GM18511 (cell line): ENCODE measurements at regions not wholly inside any gene's neighbourhood (a gene's known extent, or its start where the extent isn't known, plus 50 kb on each side); places are given as distances from the start of the nearest gene placed in this dataset.

Experiments used
- ATAC-seq: cut with Tn5 transposase; IDR thresholded peaks from one replicate; pipeline ENCODE4 v1.9.1; 2021; ENCODE audit warnings: mild to moderate bottlenecking, moderate library complexity; ENCODE audit not compliant: unreplicated experiment

DNA sequence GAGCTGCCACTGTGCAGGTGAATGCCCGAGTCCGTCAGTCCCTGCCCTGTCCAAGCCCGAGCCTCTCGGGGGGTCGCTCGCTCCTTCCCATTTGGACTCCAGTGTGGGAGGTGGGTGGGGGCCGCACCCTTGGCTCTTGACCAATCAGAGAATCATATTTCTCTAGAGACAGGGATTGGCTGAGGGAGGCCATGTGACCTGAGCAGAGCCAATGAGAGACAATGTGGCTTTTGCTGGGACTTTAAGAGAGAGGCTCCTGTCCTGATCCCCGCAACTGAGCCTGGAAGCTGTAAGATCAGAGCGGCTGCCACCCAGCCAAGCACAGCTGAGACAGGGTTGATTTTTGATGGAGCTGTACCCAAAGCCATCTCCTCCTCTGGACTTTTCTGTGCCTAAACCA, 199.3 kb downstream of the TFAP2C start:
- no peak for ATAC-seq

- no peak for ATAC-seq
These were observed 200.8 kb downstream of the TFAP2C start for GRCh38 chr20:56829788-56830385.

GRCh38 chr20:56831795-56832194, 202.7 kb downstream of the TFAP2C start:
- no peak for ATAC-seq

DNA sequence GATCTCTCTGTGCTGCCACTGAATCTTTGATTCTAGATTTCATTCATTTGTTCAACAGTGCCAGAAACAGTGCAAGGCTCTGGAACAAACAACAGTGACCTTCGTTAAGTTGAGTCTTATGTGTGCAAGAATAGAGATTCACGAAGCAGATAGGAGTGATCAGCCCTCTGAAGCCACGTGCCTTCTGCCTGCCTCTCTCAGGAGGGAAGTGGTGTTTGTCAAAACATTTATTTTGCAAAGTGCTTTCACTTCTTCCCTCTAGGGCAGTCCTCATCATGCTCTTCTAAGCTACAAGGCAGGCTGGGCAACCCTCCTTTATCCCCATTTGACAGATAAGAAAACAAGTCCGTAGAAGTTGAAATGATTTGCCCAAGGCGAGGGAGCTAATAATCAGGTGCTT, 204.3 kb downstream of the TFAP2C start:
- no peak for ATAC-seq

DNA sequence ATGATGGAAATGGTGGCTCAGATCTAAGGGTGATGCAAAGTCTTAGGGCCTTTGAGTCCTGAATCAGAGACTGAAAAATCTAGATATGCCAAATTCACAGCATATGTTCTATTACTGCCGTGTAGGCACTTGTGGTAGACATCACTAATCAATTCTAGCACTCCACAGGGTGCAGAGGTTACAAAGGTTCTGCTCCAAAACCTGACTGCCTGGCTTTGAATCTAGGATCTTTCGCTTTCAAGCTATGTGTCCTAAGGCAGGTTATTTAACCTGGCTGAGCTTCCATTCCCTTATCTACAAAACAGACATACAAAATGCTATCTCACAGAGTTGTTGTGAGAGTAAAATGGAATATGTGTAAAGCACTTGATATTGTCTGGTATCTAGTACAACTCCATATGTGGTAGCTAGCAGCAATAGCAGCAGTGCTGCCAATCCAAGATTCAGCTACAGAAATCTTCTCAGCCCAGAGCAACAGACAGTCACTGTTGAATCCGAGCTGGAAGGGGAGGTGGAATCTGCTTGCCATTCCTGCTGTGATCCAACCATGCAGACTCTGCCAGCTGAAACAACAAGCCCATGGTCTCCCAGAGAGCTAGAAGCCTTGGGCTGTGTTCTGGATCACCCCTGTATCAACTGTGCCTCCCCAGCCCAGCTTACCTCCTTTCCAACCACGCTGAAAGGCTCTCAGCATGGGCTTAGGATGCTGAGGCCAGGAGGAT, 206.9 kb downstream of the TFAP2C start:
- ATAC-seq: no peak

- ATAC-seq: no peak
These were observed 210.1 kb downstream of the TFAP2C start for GRCh38 chr20:56839222-56839621.

- ATAC-seq: no peak
These were observed 210.7 kb downstream of the TFAP2C start for GRCh38 chr20:56839786-56840185.

DNA sequence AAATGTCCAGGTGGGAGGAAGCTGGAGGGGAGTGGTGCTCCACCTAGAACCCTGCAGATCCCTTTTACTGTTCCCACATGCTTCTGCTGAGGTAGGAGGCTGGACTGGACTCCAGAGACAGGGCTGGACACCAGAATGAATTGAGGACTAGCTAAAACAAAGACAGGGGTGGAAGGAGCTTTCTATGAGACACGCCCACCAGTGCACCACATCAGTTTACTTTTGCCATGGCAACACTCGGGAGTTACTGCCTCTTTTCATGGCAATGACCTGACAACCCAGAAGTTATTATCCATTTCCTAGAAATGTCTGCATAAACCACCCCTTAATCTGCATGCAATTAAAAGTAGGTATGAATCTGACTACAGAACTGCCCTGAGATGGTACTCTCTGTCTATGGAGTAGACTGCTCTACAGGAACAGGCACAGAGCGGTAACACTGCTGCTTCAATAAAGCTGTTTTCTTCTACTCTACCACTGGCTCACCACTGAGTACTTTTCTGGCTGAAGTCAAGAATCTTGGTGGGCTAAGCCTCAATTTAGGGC, 211.7 kb downstream of the TFAP2C start:
- ATAC-seq: no peak

DNA sequence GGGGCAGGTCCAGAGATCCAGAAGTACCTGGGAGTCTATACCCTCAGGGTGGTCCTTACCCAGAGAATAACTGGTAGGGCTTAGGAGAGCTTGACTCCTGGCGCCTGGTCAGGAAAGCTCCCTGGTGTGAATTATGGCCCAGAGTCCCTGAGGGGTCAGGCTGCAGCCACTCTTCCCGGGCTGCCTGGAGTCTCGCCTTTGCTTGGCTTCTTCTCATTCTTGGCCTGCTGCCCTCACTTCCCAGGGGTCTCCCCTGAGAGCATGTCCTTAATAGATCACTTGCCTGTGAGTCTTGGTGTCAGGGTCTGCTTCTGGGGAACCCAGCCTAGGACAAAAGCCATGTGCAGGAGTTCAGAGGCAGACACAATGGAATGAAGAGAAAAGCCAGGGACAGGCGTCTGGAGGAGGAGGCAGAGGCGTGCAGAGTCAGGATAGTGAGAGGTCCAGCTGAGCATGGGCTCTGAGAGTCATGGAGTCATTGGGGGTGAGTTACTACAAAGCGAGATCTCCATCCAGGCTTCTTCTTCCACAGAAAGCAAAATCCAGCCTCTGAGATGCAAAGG, 212.3 kb downstream of the TFAP2C start:
- no peak for ATAC-seq

GRCh38 chr20:56842056-56842455, 212.9 kb downstream of the TFAP2C start:
- no peak for ATAC-seq

DNA sequence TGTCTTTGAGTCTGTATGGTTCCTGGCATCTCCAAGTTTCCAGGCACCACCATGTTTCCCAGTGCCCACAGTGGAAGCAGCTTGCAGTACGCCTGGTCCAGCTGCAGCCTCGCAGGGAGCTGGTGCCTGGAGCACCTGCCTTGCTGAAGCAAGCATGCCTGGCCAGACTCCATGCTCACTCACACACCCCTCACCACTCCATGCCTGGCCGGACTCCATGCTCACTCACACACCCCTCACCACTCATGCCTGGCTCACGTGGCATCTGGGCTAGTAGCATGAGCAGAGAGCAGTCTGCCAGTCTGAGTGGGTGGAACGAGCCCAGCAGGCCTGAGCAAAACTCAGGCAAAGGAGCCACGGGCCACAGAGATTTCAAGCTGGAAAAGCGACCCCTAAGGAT, 214.3 kb downstream of the TFAP2C start:
- ATAC-seq: no peak

- no peak for ATAC-seq
These were observed 214.7 kb downstream of the TFAP2C start for GRCh38 chr20:56843817-56844216.

GRCh38 chr20:56845546-56846086, 216.5 kb downstream of the TFAP2C start:
- ATAC-seq: no peak

DNA sequence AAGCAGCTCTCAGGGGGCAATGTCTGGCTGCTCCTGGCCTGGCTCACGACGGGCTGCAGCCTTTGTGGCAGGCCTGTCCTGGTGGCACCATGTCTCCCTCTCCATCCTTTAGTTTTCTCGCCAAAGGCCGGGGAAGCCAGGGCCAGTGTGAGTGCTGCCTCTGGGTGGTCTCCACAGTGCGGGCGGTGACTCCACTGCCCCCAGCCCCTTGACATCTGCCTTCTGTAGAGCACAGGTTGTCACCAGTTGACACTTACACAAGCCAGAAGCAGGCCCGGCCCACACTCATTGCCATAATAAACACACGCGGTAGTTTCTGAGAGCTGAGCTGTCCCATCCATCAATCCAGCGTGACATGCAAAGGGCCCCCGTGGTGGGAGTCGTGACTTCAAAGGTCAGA, 219.5 kb downstream of the TFAP2C start:
- no peak for ATAC-seq

- ATAC-seq: no peak
These were observed 222.4 kb downstream of the TFAP2C start for GRCh38 chr20:56851552-56851951.

DNA sequence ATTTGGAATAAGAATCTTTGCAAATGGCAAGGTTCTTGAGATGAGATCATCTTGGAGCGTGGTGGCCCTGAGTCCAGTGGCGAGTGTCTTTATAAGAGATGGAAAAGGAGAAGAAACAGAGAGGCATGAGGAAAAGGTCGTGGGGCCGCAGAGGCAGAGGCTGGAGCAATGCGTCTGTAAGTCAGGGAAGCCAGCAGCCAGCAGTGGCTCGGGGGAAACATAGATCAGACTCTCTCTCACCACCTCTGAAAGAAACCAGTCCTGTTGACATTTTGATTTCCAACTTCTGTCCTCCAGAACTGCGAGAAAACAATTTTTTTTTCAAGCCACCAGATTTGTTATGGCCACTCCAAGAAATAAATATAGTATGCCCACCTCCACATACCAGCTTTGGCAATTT, 226.6 kb downstream of the TFAP2C start:
- ATAC-seq: no peak

DNA sequence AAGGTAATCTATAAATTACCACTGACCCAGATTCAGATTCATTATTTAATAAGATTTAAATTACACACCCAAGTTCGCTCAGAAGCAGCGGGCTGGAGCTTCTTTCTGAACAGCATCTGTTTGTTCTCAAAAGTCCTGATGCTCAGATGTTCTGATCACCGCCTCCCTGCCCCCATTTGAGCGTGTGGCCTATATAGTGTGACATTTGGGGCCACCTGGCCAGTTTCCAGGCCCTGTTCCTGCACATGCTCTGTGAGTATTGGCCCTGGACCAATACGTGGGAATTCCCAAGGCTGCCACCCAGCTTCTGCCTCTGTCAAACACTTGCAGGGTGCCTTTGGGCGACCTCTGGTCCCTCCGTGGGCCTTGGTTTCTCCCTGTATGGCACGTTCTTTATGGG, 228.8 kb downstream of the TFAP2C start:
- ATAC-seq: no peak

DNA sequence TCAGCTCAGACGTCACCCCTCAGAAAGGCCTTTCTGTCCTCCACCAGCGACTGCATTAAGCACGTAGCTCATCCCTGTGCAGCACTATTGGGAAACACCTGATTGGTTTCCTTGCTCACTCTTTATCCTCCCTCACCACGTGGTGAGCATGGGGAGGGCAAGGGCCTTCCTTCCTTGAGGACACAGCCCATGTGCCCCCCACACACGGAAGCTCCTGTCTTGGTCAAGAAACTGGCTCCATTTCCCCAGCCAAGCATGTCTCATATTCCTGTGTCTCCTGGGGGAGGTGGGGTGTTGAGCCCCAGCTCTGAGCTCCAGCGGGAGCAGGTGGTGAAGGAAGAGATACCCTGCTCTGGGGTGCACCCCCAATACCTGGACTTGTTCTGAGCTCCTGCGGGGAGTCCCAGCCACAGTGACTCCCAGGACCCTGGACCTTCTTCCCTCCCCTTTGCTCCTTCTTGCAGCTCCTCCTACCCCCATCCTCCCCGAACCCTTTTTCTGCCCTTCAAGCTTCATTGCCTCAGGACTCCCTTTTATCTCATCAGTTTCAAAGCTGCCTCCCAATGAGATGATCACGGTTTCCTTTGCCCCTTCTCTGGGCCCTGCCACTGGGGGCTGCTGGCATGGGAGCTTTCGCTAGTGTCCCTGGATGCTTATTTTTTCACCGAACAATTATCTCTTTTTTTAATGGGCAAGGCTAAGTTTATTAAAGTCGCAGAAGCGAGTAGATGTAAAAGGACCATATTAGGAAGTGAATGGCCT, 230.1 kb downstream of the TFAP2C start:
- no peak for ATAC-seq

DNA sequence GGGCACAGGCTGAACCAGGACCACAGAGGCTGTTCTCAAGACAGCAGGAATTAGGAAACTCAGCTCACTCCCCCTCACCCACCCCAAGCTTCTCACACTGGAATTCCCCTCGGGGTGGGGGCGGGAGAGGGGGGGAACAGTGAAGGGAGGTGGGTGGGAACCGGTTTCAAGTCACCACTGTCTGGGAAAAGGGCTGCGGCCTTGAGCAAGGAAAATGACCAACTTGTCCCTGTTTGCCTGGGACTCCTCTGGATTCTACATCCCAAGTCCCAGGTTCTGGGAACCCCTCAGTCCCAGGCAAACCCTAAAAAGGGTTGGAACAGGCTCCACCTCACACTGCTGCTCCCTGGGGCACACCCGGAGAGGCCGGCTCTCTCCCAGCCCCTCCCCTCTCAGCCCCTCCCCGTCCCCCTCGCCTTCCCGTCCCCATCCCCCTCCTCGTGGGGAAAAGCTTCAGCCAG, 230.7 kb downstream of the TFAP2C start:
- no peak for ATAC-seq

DNA sequence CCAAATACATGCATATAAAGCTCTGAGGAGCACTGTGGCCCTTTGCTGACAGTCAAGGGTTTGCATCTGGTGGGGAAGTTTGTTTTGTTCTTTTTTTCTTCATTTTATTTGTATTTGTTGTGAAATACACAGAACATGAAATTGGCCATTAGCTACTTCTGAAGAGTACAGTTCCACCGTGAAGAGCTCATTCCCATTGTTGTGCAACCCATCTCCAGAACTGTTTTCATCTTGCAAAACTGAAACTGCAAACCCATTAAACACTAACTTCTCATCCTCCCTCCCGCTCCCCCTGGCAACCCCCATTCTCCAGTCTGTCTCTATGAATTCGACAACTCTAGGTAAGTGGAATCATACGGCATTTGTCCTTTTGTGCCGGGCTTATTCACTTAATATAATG, 231.3 kb downstream of the TFAP2C start:
- no peak for ATAC-seq

DNA sequence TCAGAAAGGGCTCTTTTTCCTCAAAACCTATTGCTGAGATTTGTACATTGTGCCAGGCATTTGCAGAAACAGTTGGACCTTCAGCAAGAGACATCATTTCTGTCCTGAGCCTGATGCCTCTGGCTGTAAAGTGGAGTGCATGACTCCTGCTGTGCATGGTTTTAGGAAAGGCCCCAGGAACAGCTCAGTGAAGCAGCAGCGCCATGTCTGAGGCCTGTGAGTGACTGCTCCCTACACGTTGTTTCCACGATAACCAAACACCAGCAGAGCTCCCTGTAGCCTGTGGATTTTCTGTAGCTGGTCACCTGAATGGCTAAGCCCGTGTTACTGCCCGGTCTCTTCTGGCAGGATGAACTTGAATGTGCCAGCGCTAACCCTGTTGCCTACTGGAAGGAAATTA, 232.5 kb downstream of the TFAP2C start:
- ATAC-seq: no peak
